ENCODE measurements at regions not wholly inside any gene's neighbourhood (a gene's known extent, or its start where the extent isn't known, plus 50 kb on each side); places are given as distances from the start of the nearest gene placed in this dataset.

- TF ChIP-seq ZNF609 (CRISPR knock-in tag; IDR thresholded peaks at IDR 0.05; ENCODE audit: borderline replicate concordance) = no peak
- no peak for TF ChIP-seq BRD4 (CRISPR knock-in tag; IDR thresholded peaks at IDR 0.05)
- TF ChIP-seq WIZ (CRISPR knock-in tag; IDR thresholded peaks at IDR 0.05) = no peak
- TF ChIP-seq ZNF614 (CRISPR knock-in tag; IDR thresholded peaks at IDR 0.05; ENCODE audit: borderline replicate concordance) = no peak
- no peak for TF ChIP-seq ARID4A (CRISPR knock-in tag; IDR thresholded peaks at IDR 0.05; ENCODE audit: borderline replicate concordance)
These were observed 361.2 kb upstream of the TARS1 start (continued) for GRCh38 chr5:33079548-33079947.
